ENCODE measurements at regions not wholly inside any gene's neighbourhood (a gene's known extent, or its start where the extent isn't known, plus 50 kb on each side); places are given as distances from the start of the nearest gene placed in this dataset.

GRCh38 chr16:72609933-72610332 is 438.0 kb upstream of the PMFBP1 start:
- TF ChIP-seq CTCF (conservative IDR thresholded peaks at IDR 0.05; ENCODE audit: low read depth, low read length), result no peak
- DNase-seq (ENCODE audit: low read depth), result no peak
- H3K4me3 ChIP-seq (ENCODE audit: low read depth, low read length), result no peak overlapping the region

DNA sequence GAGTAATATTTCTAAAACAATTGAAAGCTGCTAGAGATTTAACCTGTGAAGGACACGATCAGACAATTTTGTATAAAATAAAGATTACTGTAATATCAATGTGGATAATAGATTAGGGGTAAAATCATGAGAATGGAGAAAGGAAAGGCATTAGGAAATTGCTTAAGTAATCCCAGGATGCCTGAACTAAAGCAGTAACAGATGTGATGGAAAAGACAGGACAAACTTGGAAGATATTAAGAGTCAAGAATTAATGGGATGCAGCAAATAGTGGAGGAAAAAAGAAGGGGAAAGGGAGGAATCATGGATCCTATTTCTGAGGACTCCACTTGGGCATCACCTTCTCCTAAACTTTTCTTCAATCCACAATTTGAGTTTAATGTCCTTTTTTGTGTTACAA is 437.1 kb upstream of the PMFBP1 start:
- TF ChIP-seq CTCF (conservative IDR thresholded peaks at IDR 0.05; ENCODE audit: low read depth, low read length), result no peak
- no peak overlapping the region for H3K4me3 ChIP-seq (ENCODE audit: low read depth, low read length)
- DNase-seq (ENCODE audit: low read depth), result no peak

DNA sequence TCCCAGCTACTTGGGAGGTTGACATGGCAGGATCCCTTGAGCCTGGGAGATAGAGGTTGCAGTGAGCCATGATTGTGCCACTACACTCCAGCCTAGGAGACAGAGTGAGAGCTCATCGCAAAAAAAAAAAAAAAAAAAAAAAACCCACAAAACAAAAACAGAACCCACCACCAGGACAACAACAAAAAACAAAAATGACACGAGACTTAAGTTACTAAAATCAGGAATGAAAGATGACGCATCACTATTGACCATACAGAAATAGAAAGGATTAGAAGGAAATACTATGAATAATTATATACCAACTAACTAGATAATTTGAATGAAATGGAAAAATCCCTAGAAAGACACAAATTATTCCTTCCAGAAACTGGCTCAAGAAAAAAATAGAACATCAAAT is 432.4 kb upstream of the PMFBP1 start:
- no peak for TF ChIP-seq CTCF (conservative IDR thresholded peaks at IDR 0.05; ENCODE audit: low read depth, low read length)
- no peak for DNase-seq (ENCODE audit: low read depth)
- H3K4me3 ChIP-seq (ENCODE audit: low read depth, low read length), result no peak overlapping the region

DNA sequence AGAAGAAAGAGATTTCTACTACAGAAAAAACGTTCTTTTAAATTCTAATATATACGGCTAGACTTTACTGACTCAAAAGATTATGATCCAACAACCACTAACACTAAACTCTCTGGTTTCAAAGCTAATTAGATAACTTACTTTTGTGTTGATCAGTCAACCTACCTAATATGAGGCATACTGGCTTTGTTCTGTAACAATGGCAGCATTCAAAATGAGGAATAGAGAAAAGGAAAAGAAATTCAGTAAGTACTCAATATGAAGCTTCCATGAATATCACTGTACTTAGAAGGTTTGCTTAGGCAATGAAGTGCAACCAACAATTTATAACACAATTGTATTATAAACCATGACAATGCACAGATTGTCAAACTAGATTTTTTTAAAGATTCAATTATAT is 430.5 kb upstream of the PMFBP1 start:
- DNase-seq (ENCODE audit: low read depth), result no peak
- no peak for TF ChIP-seq CTCF (conservative IDR thresholded peaks at IDR 0.05; ENCODE audit: low read depth, low read length)
- no peak overlapping the region for H3K4me3 ChIP-seq (ENCODE audit: low read depth, low read length)

- no peak for DNase-seq (ENCODE audit: low read depth)
- H3K4me3 ChIP-seq (ENCODE audit: low read depth, low read length), result no peak overlapping the region
- TF ChIP-seq CTCF (conservative IDR thresholded peaks at IDR 0.05; ENCODE audit: low read depth, low read length), result no peak
Measured at GRCh38 chr16:72598696-72599095, 426.7 kb upstream of the PMFBP1 start.

DNA sequence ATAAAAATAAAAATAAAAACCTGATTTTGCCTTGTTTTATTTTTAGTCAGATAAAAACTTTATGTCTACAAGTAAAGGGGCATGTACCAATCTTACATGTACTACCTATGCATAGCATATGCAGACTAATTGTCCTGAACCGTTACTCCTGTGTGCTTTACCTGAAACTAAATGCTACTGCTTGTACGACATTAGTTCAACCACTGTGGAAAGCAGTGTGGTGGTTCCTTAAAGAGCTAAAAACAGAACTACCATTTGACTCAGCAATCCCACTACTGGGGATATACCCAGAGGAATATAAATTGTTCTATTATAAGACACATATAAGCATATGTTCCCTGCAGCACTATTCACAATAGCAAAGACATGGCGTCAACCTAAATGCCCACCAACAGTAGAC is 426.0 kb upstream of the PMFBP1 start:
- DNase-seq (ENCODE audit: low read depth), result no peak
- no peak for TF ChIP-seq CTCF (conservative IDR thresholded peaks at IDR 0.05; ENCODE audit: low read depth, low read length)
- no peak overlapping the region for H3K4me3 ChIP-seq (ENCODE audit: low read depth, low read length)

GRCh38 chr16:72596373-72596772 is 424.4 kb upstream of the PMFBP1 start:
- TF ChIP-seq CTCF (conservative IDR thresholded peaks at IDR 0.05; ENCODE audit: low read depth, low read length), result no peak
- no peak for DNase-seq (ENCODE audit: low read depth)
- no peak overlapping the region for H3K4me3 ChIP-seq (ENCODE audit: low read depth, low read length)

Measured in epithelial cell of proximal tubule (primary cell).